ENCODE measurements at regions not wholly inside any gene's neighbourhood (a gene's known extent, or its start where the extent isn't known, plus 50 kb on each side); places are given as distances from the start of the nearest gene placed in this dataset.
A peak's percentile ranks its signal among the peaks of the same experiment; 100 is the strongest.

- no peaks in the 10 kb centered on the region for H3K4me1 Mint-ChIP-seq
- ATAC-seq (no peak), DNase-seq (no peak)
- CTCF ChIA-PET = no interaction called here
- no peak overlapping the region for H3K27ac Mint-ChIP-seq
- H3K9me3 Mint-ChIP-seq (ENCODE audit: low read depth) = no peaks in the 10 kb centered on the region
- H3K27me3 Mint-ChIP-seq = no peaks in the 10 kb centered on the region
- H3K4me3 Mint-ChIP-seq = no peak overlapping the region
- H3K36me3 Mint-ChIP-seq = no peaks in the 10 kb centered on the region
Measured at GRCh38 chr4:67106861-67107460, 438.3 kb downstream of the CENPC start.

DNA sequence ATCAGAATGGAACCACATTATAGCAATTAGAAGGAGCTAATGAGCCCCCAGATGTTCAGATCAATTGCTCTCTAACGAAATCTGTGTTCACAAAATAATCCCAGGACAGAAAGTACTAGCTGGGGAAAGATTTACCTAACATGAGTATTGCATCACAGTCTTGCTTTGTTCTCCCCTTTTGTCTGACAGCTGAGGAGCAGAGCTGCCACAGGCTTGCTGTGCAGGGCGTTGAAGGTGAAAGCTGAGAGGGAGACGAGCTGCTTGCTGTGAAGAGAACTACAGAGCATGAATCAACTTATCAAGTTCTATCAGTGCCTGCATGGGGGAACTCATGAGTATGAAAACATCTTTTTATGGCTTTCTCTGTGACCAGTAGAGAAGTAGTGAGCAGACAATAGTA is 441.2 kb downstream of the CENPC start:
- H3K4me3 Mint-ChIP-seq = no peak overlapping the region
- H3K4me1 Mint-ChIP-seq = no peaks in the 10 kb centered on the region
- DNase-seq (no peak), ATAC-seq (no peak)
- H3K27me3 Mint-ChIP-seq = no peaks in the 10 kb centered on the region
- H3K36me3 Mint-ChIP-seq = no peaks in the 10 kb centered on the region
- CTCF ChIA-PET = no interaction called here
- no peak overlapping the region for H3K27ac Mint-ChIP-seq
- H3K9me3 Mint-ChIP-seq (ENCODE audit: low read depth) = no peaks in the 10 kb centered on the region

- Mint-ChIP-seq H3K27me3 (no peaks in the 10 kb centered on the region), H3K27ac (no peak overlapping the region), H3K9me3 (ENCODE audit: low read depth) (no peaks in the 10 kb centered on the region), H3K36me3 (no peaks in the 10 kb centered on the region), H3K4me1 (no peaks in the 10 kb centered on the region), H3K4me3 (no peak overlapping the region)
- CTCF ChIA-PET = no interaction called here
- no peak for DNase-seq
- no peak for ATAC-seq
Measured at GRCh38 chr4:67103001-67103747, 442.1 kb downstream of the CENPC start.

DNA sequence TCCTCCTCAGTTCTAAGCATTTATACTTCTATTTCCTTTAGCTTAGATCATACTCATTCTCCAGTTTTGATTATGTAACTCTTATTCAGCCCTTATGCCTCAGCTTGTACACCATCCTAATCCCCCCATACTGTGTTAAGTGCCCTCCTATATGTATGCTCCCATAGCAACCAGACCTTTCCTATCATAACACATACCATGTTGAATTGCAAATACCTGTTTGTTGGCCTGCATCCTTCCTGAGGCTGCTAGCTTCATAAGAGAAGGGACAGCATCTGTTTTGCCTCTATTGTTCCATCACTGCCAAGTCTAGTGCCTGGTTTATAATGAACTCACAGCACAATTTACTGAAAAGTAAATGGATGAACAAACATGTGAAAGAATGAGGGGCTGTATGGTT is 443.7 kb downstream of the CENPC start:
- DNase-seq (no peak), ATAC-seq (no peak)
- Mint-ChIP-seq H3K27me3 (no peaks in the 10 kb centered on the region), H3K36me3 (no peaks in the 10 kb centered on the region), H3K9me3 (ENCODE audit: low read depth) (no peaks in the 10 kb centered on the region), H3K4me3 (no peak overlapping the region), H3K4me1 (no peaks in the 10 kb centered on the region), H3K27ac (no peak overlapping the region)
- CTCF ChIA-PET = no interaction called here

- H3K27ac Mint-ChIP-seq = no peak overlapping the region
- CTCF ChIA-PET = no interaction called here
- no peak for ATAC-seq
- no peak for DNase-seq
- H3K4me3 Mint-ChIP-seq = no peak overlapping the region
- H3K4me1 Mint-ChIP-seq = no peaks in the 10 kb centered on the region
- no peaks in the 10 kb centered on the region for H3K36me3 Mint-ChIP-seq
- H3K9me3 Mint-ChIP-seq (ENCODE audit: low read depth) = no peaks in the 10 kb centered on the region
- no peaks in the 10 kb centered on the region for H3K27me3 Mint-ChIP-seq
Measured at GRCh38 chr4:67092351-67092750, 453.0 kb downstream of the CENPC start.

DNA sequence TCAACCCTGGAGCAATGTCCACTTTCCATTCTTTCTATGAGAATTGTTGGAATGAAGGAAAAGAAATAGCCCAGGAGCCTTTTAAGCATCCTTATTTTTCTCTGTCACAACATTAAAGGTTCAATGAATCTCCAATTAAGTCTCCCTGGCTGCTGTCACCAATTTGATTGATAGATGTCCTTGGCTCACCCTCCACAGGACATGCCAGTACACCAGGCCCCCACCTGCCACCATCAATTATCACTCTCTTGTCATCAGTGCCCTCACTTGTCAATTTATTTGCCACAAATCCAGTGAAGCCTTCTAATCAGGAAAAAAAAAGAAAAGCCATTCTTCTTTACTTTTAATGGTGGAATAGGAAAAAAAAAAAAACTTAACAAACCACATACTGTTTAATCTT is 453.6 kb downstream of the CENPC start:
- no peaks in the 10 kb centered on the region for H3K27me3 Mint-ChIP-seq
- H3K36me3 Mint-ChIP-seq = no peaks in the 10 kb centered on the region
- no peaks in the 10 kb centered on the region for H3K9me3 Mint-ChIP-seq (ENCODE audit: low read depth)
- DNase-seq (no peak), ATAC-seq (no peak)
- H3K27ac Mint-ChIP-seq = no peak overlapping the region
- no peak overlapping the region for H3K4me3 Mint-ChIP-seq
- CTCF ChIA-PET = no interaction called here
- H3K4me1 Mint-ChIP-seq = no peaks in the 10 kb centered on the region

GRCh38 chr4:67087897-67088296 is 457.4 kb downstream of the CENPC start:
- Mint-ChIP-seq H3K27me3 (no peaks in the 10 kb centered on the region), H3K27ac (no peak overlapping the region), H3K36me3 (no peaks in the 10 kb centered on the region), H3K4me3 (no peak overlapping the region), H3K4me1 (no peaks in the 10 kb centered on the region), H3K9me3 (ENCODE audit: low read depth) (no peaks in the 10 kb centered on the region)
- peak; percentile 46 for DNase-seq
- no peak for ATAC-seq
- CTCF ChIA-PET = interaction anchor here (1.1 kb wide), 1 partner anchor 240 kb away, joined by 7 read pairs; no protein-coding TSS in a partner anchor

DNA sequence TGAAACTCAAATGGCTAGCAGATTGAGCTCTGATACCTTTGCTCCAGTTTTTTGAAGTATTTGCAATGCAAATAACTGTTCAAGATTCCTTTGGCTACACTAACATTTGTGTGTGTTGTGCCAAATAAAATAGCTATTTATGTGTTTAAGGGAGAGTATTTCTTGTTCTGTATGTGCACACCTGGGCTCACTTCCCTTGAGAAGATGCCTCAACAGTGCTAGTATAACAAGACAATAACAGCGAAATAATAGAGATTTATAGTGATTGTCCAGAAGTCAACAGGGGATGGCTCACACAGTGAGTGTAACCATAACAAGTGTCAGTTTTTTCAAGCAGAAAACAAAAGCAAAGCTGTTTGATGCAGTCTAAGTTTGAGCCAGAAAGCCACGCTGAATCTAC is 460.5 kb downstream of the CENPC start:
- CTCF ChIA-PET = no interaction called here
- Mint-ChIP-seq H3K36me3 (no peaks in the 10 kb centered on the region), H3K9me3 (ENCODE audit: low read depth) (no peaks in the 10 kb centered on the region), H3K4me3 (no peak overlapping the region), H3K4me1 (no peaks in the 10 kb centered on the region), H3K27me3 (no peaks in the 10 kb centered on the region), H3K27ac (no peak overlapping the region)
- DNase-seq = no peak
- no peak for ATAC-seq

- Mint-ChIP-seq H3K4me1 (no peaks in the 10 kb centered on the region), H3K9me3 (ENCODE audit: low read depth) (no peaks in the 10 kb centered on the region), H3K27me3 (no peaks in the 10 kb centered on the region), H3K36me3 (no peaks in the 10 kb centered on the region), H3K27ac (no peak overlapping the region), H3K4me3 (no peak overlapping the region)
- CTCF ChIA-PET = no interaction called here
- ATAC-seq (no peak), DNase-seq (no peak)
Measured at GRCh38 chr4:67083496-67083895, 461.8 kb downstream of the CENPC start.

GRCh38 chr4:67082746-67083145 is 462.6 kb downstream of the CENPC start:
- Mint-ChIP-seq H3K4me3 (no peak overlapping the region), H3K9me3 (ENCODE audit: low read depth) (no peaks in the 10 kb centered on the region), H3K27ac (no peak overlapping the region), H3K36me3 (no peaks in the 10 kb centered on the region), H3K27me3 (no peaks in the 10 kb centered on the region), H3K4me1 (no peaks in the 10 kb centered on the region)
- DNase-seq (no peak), ATAC-seq (no peak)
- CTCF ChIA-PET = no interaction called here

DNA sequence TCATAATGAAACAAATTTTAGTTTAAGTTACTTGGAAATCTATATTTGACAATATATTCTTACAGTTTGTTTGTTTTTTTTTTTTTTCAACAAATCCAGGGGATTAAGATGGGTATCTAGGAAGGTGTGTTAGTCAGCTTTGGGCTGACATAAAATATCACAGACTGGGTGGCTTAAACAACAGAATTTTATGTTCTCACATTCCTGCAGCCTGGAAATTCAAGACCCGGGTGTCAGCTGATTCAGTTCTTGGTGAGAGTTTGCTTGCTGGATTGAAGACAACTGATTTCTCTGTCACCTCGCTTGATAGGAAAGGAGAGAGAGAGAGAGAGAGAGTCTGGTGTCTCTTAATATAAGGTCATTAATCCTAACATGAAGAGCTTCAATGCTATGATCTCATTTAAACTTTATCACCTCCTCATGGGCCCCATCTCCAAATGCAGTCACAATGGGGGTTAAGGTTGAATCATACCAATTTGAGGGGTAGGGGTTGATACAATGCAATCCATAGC is 465.2 kb downstream of the CENPC start:
- Mint-ChIP-seq H3K27ac (no peak overlapping the region), H3K27me3 (no peaks in the 10 kb centered on the region), H3K4me1 (no peaks in the 10 kb centered on the region), H3K9me3 (ENCODE audit: low read depth) (no peaks in the 10 kb centered on the region), H3K36me3 (no peaks in the 10 kb centered on the region), H3K4me3 (no peak overlapping the region)
- CTCF ChIA-PET = no interaction called here
- no peak for DNase-seq
- no peak for ATAC-seq

DNA sequence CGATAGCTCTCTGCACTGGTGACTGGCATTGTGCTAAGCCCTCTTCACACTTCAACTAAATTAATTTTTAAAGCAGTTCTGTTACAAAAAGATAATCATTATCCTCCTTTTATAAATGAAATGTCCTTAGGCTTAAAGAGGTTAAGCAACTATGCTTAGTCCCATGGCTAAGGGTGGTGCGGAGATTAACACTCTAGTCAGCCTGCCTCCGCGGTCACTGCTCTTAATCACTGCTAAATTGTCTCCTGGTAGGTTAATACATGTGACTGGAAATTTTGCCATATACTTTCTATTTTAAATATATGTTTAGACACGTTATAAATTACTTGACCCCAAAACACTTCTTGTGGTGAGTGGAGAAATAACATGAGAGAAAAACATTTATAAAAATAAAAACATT is 473.7 kb downstream of the CENPC start:
- H3K36me3 Mint-ChIP-seq = no peaks in the 10 kb centered on the region
- CTCF ChIA-PET = no interaction called here
- DNase-seq (no peak), ATAC-seq (no peak)
- H3K4me3 Mint-ChIP-seq = no peak overlapping the region
- H3K9me3 Mint-ChIP-seq (ENCODE audit: low read depth) = peaks cover 5% of the 10 kb centered on the region
- H3K27me3 Mint-ChIP-seq = no peaks in the 10 kb centered on the region
- H3K27ac Mint-ChIP-seq = no peak overlapping the region
- H3K4me1 Mint-ChIP-seq = no peaks in the 10 kb centered on the region

DNA sequence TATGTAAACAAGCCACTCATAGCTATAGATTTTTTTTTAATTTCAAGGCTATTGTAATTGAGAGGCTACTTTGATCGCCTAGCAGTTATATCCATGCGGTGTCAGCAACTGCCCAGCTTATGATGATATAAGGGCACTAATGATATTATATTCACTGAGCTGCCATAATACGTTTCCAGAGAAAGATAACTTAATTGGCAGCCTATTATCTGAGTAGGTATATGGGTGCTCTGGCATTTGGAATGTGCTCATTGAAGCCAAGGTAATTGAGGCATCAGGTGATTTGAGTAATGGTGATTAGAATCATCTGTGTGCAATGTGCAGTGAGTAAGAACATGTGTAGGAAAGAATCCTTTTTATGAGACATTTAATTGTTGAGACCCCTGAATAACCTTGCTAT is 490.0 kb downstream of the CENPC start:
- Mint-ChIP-seq H3K4me3 (no peak overlapping the region), H3K36me3 (no peaks in the 10 kb centered on the region)

GRCh38 chr4:67054896-67055295 is 490.4 kb downstream of the CENPC start:
- ATAC-seq (no peak), DNase-seq (no peak)
- Mint-ChIP-seq H3K4me3 (no peak overlapping the region), H3K27ac (no peak overlapping the region), H3K36me3 (no peaks in the 10 kb centered on the region), H3K27me3 (no peaks in the 10 kb centered on the region), H3K4me1 (no peaks in the 10 kb centered on the region), H3K9me3 (ENCODE audit: low read depth) (no peaks in the 10 kb centered on the region)
- CTCF ChIA-PET = no interaction called here

More for the DNA sequence above, 490.0 kb downstream of the CENPC start:
- CTCF ChIA-PET = no interaction called here
- H3K27ac Mint-ChIP-seq = no peak overlapping the region
- H3K4me1 Mint-ChIP-seq = no peaks in the 10 kb centered on the region
- H3K27me3 Mint-ChIP-seq = no peaks in the 10 kb centered on the region
- DNase-seq (no peak), ATAC-seq (no peak)
- no peaks in the 10 kb centered on the region for H3K9me3 Mint-ChIP-seq (ENCODE audit: low read depth)

Measured in activated CD8-positive, alpha-beta memory T cell treated with anti-CD3 and anti-CD28 coated beads, Interleukin-2, amount 10 ng/mL, durations not matched to agents 7 days and 5 days (primary cell).